ENCODE measurements at regions not wholly inside any gene's neighbourhood (a gene's known extent, or its start where the extent isn't known, plus 50 kb on each side); places are given as distances from the start of the nearest gene placed in this dataset.

GRCh38 chr3:6612034-6612616, 248.8 kb upstream of the GRM7 start:
- TF ChIP-seq, protein P1, sequence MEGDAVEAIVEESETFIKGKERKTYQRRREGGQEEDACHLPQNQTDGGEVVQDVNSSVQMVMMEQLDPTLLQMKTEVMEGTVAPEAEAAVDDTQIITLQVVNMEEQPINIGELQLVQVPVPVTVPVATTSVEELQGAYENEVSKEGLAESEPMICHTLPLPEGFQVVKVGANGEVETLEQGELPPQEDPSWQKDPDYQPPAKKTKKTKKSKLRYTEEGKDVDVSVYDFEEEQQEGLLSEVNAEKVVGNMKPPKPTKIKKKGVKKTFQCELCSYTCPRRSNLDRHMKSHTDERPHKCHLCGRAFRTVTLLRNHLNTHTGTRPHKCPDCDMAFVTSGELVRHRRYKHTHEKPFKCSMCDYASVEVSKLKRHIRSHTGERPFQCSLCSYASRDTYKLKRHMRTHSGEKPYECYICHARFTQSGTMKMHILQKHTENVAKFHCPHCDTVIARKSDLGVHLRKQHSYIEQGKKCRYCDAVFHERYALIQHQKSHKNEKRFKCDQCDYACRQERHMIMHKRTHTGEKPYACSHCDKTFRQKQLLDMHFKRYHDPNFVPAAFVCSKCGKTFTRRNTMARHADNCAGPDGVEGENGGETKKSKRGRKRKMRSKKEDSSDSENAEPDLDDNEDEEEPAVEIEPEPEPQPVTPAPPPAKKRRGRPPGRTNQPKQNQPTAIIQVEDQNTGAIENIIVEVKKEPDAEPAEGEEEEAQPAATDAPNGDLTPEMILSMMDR (IDR thresholded peaks at IDR 0.05), result no peak
- TF ChIP-seq EP300 (IDR thresholded peaks at IDR 0.05) (no peak), POLR2A (IDR thresholded peaks at IDR 0.05; ENCODE audit: low read depth) (no peak)
